HEK293T (cell line): ENCODE measurements at regions not wholly inside any gene's neighbourhood (a gene's known extent, or its start where the extent isn't known, plus 50 kb on each side); places are given as distances from the start of the nearest gene placed in this dataset.

ENCODE experiments used
- CTCF ChIA-PET: fragments of 350-600 bp; formaldehyde crosslinking; extraction: SDS; loops from one replicate; lab custom pipeline; 2021; ENCODE audit warnings: antibody characterized with exemption, inconsistent platforms; lab: Yijun Ruan, JAX
- POLR2A ChIA-PET: fragments of 350-600 bp; formaldehyde crosslinking; extraction: SDS; loops from one replicate; lab custom pipeline; 2020; ENCODE audit warnings: antibody characterized with exemption, inconsistent platforms; lab: Yijun Ruan, JAX
- DNase-seq: peaks from one replicate; pipeline ENCODE4 v3.0.0; 2012; ENCODE audit warnings: mixed read lengths; ENCODE audit errors: extremely low spot score
- ARNT ChIP-seq: fragments of 450-650 bp; IDR thresholded peaks from 2 replicates; pipeline ENCODE4 v1.6.1; 2017; ENCODE audit warnings: mild to moderate bottlenecking
- BHLHE40 ChIP-seq: fragments of 450-650 bp; IDR thresholded peaks from 2 replicates; pipeline ENCODE4 v1.6.1; 2016; ENCODE audit warnings: mild to moderate bottlenecking, moderate library complexity, borderline replicate concordance
- CTBP1 ChIP-seq: fragments of 450-650 bp; IDR thresholded peaks from 2 replicates; pipeline ENCODE4 v1.6.1; 2016; ENCODE audit warnings: borderline replicate concordance
- ELF4 ChIP-seq: fragments of 450-650 bp; IDR thresholded peaks from 2 replicates; pipeline ENCODE4 v1.6.1; 2017; ENCODE audit warnings: antibody characterized with exemption
- FOXA1 ChIP-seq: fragments of 450-650 bp; IDR thresholded peaks from 2 replicates; pipeline ENCODE4 v1.6.1; 2016; ENCODE audit warnings: mild to moderate bottlenecking
- FOXK2 ChIP-seq: fragments of 450-650 bp; IDR thresholded peaks from 2 replicates; pipeline ENCODE4 v1.6.1; 2016; ENCODE audit warnings: mild to moderate bottlenecking
- FOXM1 ChIP-seq: fragments of 450-650 bp; IDR thresholded peaks from 2 replicates; pipeline ENCODE4 v1.6.1; 2017; ENCODE audit warnings: mild to moderate bottlenecking, borderline replicate concordance
- HDGF ChIP-seq: fragments of 450-650 bp; IDR thresholded peaks from 2 replicates; pipeline ENCODE4 v1.6.1; 2017; ENCODE audit warnings: antibody characterized with exemption, borderline replicate concordance
- L3MBTL2 ChIP-seq: fragments of 450-650 bp; conservative IDR thresholded peaks from 2 replicates; pipeline ENCODE4 v1.6.1; 2016; ENCODE audit warnings: mild to moderate bottlenecking
- LEF1 ChIP-seq: fragments of 450-650 bp; IDR thresholded peaks from 2 replicates; pipeline ENCODE4 v1.6.1; 2017; ENCODE audit warnings: mild to moderate bottlenecking, borderline replicate concordance
- NFRKB ChIP-seq: fragments of 450-650 bp; IDR thresholded peaks from 2 replicates; pipeline ENCODE4 v1.6.1; 2016; ENCODE audit warnings: mild to moderate bottlenecking, moderate library complexity
- PKNOX1 ChIP-seq: fragments of 450-650 bp; IDR thresholded peaks from 2 replicates; pipeline ENCODE4 v1.6.1; 2016
- SP1 ChIP-seq: fragments of 450-650 bp; IDR thresholded peaks from 2 replicates; pipeline ENCODE4 v1.6.1; 2017
- SUZ12 ChIP-seq: fragments of 450-650 bp; IDR thresholded peaks from 2 replicates; pipeline ENCODE4 v1.6.1; 2016; ENCODE audit warnings: mild to moderate bottlenecking
- TARDBP ChIP-seq: fragments of 450-650 bp; IDR thresholded peaks from 2 replicates; pipeline ENCODE4 v1.6.1; 2016
- ZNF384 ChIP-seq: fragments of 450-650 bp; IDR thresholded peaks from 2 replicates; pipeline ENCODE4 v1.6.1; 2016

GRCh38 chr9:71279151-71279739 is 157.8 kb upstream of the TRPM3 start:
- no peak for DNase-seq
- TF ChIP-seq SP1 (no peak), L3MBTL2 (no peak), ZNF384 (no peak), TARDBP (no peak), ELF4 (no peak), FOXM1 (no peak), LEF1 (no peak), PKNOX1 (no peak), FOXA1 (no peak), ARNT (no peak), CTBP1 (no peak), BHLHE40 (no peak)
- ChIA-PET CTCF (no interaction called here), POLR2A (no interaction called here)

- ChIA-PET CTCF (no interaction called here), POLR2A (no interaction called here)
- DNase-seq: no peak
- TF ChIP-seq FOXA1 (no peak), FOXK2 (no peak), ARNT (no peak), CTBP1 (no peak)
Observed at GRCh38 chr9:71273613-71274012, 152.2 kb upstream of the TRPM3 start.

GRCh38 chr9:71271602-71272001 is 150.2 kb upstream of the TRPM3 start:
- ChIA-PET POLR2A (no interaction called here), CTCF (no interaction called here)
- no peak for DNase-seq
- no peak for TF ChIP-seq BHLHE40
- no peak for TF ChIP-seq L3MBTL2
- TF ChIP-seq ELF4: no peak
- TF ChIP-seq SP1: no peak
- no peak for TF ChIP-seq FOXA1
- TF ChIP-seq FOXK2: no peak
- no peak for TF ChIP-seq LEF1
- no peak for TF ChIP-seq ARNT
- TF ChIP-seq SUZ12: no peak
- no peak for TF ChIP-seq HDGF
- no peak for TF ChIP-seq CTBP1
- no peak for TF ChIP-seq NFRKB
- TF ChIP-seq ZNF384: no peak
- no peak for TF ChIP-seq TARDBP
- TF ChIP-seq FOXM1: no peak
- TF ChIP-seq PKNOX1: no peak

- POLR2A ChIA-PET: no interaction called here
- no peak for DNase-seq
- CTCF ChIA-PET: no interaction called here
- TF ChIP-seq ZNF384 (no peak), L3MBTL2 (no peak), NFRKB (no peak), TARDBP (no peak), SUZ12 (no peak), LEF1 (no peak), HDGF (no peak), PKNOX1 (no peak), CTBP1 (no peak), FOXK2 (no peak), BHLHE40 (no peak), FOXM1 (no peak), ELF4 (no peak), SP1 (no peak)
Observed at GRCh38 chr9:71270554-71270953, 149.1 kb upstream of the TRPM3 start.

GRCh38 chr9:71269859-71270258 is 148.4 kb upstream of the TRPM3 start:
- TF ChIP-seq FOXK2 (no peak), PKNOX1 (no peak), SUZ12 (no peak), CTBP1 (no peak), SP1 (no peak), ELF4 (no peak), HDGF (no peak), NFRKB (no peak), L3MBTL2 (no peak), LEF1 (no peak), FOXA1 (no peak), TARDBP (no peak), BHLHE40 (no peak), ARNT (no peak), ZNF384 (no peak), FOXM1 (no peak)
- CTCF ChIA-PET: no interaction called here
- no peak for DNase-seq

More at GRCh38 chr9:71269859-71270258, 148.4 kb upstream of the TRPM3 start:
- POLR2A ChIA-PET: no interaction called here
